Chondrocyte (in vitro differentiated cells): ENCODE measurements at regions not wholly inside any gene's neighbourhood (a gene's known extent, or its start where the extent isn't known, plus 50 kb on each side); places are given as distances from the start of the nearest gene placed in this dataset.

Source experiments
- DNase-seq: peaks from one replicate; pipeline ENCODE4 v3.0.0; 2021; ENCODE audit warnings: mixed read lengths, low spot score
- H3K27ac Mint-ChIP-seq: one replicate; pipeline ENCODE4 v1.8.0; 2021; ENCODE audit warnings: mild to moderate bottlenecking, moderate library complexity, mixed read lengths; ENCODE audit not compliant: unreplicated experiment
- H3K27me3 Mint-ChIP-seq: 2 replicates; pipeline ENCODE4 v1.8.0; 2021; ENCODE audit warnings: low read depth, mixed read lengths
- H3K36me3 Mint-ChIP-seq: 2 replicates; pipeline ENCODE4 v1.8.0; 2021; ENCODE audit warnings: low read depth, mixed read lengths
- H3K4me1 Mint-ChIP-seq: 2 replicates; pipeline ENCODE4 v1.8.0; 2021; ENCODE audit warnings: low read depth, mild to moderate bottlenecking, mixed read lengths
- H3K4me3 Mint-ChIP-seq: one replicate; pipeline ENCODE4 v1.8.0; 2021; ENCODE audit warnings: mild to moderate bottlenecking, moderate library complexity, mixed read lengths; ENCODE audit not compliant: unreplicated experiment
- H3K9me3 Mint-ChIP-seq: 2 replicates; pipeline ENCODE4 v1.8.0; 2021; ENCODE audit warnings: low read depth, mixed read lengths
- TF ChIP-seq, protein P1 (sequence below): fragments of 200-600 bp; sonication (generic); IDR thresholded peaks from 2 replicates; pipeline ENCODE4 v1.5.0; 2021; ENCODE audit warnings: antibody characterized with exemption, mild to moderate bottlenecking, moderate library complexity

DNA sequence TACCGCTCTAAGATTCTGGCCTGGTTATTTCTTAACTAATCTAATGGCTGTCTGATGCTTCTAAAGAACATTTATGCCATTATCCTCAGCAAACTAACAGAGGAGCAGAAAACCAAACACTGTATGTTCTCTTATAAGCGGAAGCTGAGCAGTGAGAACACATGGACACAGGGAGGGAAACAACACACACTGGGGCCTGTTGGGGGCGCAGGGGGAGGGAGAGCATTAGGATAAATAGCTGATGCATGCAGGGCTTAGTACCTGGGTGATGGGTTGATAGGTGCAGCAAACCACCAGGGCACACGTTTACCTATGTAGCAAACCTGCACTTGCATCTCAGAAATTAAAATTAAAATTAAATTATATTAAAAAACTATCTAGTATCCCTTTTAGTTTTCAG, 853.5 kb downstream of the GATA3 start:
- H3K27me3 Mint-ChIP-seq = peaks cover 2% of the 10 kb centered on the region

GRCh38 chr10:8910314-8910713, 855.8 kb downstream of the GATA3 start:
- Mint-ChIP-seq H3K9me3 (no peaks in the 10 kb centered on the region), H3K36me3 (no peaks in the 10 kb centered on the region), H3K4me1 (no peaks in the 10 kb centered on the region), H3K27ac (no peak overlapping the region), H3K4me3 (no peak overlapping the region), H3K27me3 (peaks cover 2% of the 10 kb centered on the region)
- TF ChIP-seq, protein P1, sequence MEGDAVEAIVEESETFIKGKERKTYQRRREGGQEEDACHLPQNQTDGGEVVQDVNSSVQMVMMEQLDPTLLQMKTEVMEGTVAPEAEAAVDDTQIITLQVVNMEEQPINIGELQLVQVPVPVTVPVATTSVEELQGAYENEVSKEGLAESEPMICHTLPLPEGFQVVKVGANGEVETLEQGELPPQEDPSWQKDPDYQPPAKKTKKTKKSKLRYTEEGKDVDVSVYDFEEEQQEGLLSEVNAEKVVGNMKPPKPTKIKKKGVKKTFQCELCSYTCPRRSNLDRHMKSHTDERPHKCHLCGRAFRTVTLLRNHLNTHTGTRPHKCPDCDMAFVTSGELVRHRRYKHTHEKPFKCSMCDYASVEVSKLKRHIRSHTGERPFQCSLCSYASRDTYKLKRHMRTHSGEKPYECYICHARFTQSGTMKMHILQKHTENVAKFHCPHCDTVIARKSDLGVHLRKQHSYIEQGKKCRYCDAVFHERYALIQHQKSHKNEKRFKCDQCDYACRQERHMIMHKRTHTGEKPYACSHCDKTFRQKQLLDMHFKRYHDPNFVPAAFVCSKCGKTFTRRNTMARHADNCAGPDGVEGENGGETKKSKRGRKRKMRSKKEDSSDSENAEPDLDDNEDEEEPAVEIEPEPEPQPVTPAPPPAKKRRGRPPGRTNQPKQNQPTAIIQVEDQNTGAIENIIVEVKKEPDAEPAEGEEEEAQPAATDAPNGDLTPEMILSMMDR = no peak
- no peak for DNase-seq

More for the DNA sequence above, 853.5 kb downstream of the GATA3 start:
- Mint-ChIP-seq H3K4me1 (no peaks in the 10 kb centered on the region), H3K27ac (no peak overlapping the region), H3K36me3 (no peaks in the 10 kb centered on the region), H3K9me3 (no peaks in the 10 kb centered on the region), H3K4me3 (no peak overlapping the region)
- no peak for DNase-seq
- TF ChIP-seq, protein P1 = no peak

- no peak for DNase-seq
- no peak overlapping the region for H3K4me3 Mint-ChIP-seq
- H3K27me3 Mint-ChIP-seq = peaks cover 2% of the 10 kb centered on the region
- no peaks in the 10 kb centered on the region for H3K36me3 Mint-ChIP-seq
- TF ChIP-seq, protein P1 = no peak
- H3K27ac Mint-ChIP-seq = no peak overlapping the region
- H3K4me1 Mint-ChIP-seq = no peaks in the 10 kb centered on the region
- H3K9me3 Mint-ChIP-seq = no peaks in the 10 kb centered on the region
Measured at GRCh38 chr10:8911032-8911431, 856.5 kb downstream of the GATA3 start.

DNA sequence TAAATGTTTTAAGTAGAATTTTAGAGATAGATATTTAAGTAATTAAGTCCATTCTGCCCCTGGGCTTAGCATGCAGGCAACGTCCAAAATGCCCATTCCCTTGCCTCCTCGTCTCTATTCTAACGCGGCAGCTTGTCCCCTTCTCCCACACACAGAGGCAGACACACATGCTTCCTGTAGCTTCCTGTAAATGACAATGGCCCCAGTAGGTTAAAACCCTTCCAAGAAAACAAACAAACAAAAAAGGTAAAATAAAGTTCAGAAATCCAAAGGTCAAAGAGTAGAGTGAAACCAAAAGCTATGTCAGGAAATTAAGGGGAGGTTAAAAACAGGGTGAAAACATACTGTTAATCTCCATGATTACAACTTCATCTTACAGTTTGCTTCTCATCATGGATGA, 857.6 kb downstream of the GATA3 start:
- TF ChIP-seq, protein P1 = no peak
- no peaks in the 10 kb centered on the region for H3K9me3 Mint-ChIP-seq
- peaks cover 2% of the 10 kb centered on the region for H3K27me3 Mint-ChIP-seq
- no peaks in the 10 kb centered on the region for H3K4me1 Mint-ChIP-seq
- H3K4me3 Mint-ChIP-seq = no peak overlapping the region
- no peak overlapping the region for H3K27ac Mint-ChIP-seq
- no peak for DNase-seq
- no peaks in the 10 kb centered on the region for H3K36me3 Mint-ChIP-seq

GRCh38 chr10:8913720-8914119, 859.2 kb downstream of the GATA3 start:
- no peak overlapping the region for H3K4me3 Mint-ChIP-seq
- no peaks in the 10 kb centered on the region for H3K9me3 Mint-ChIP-seq
- H3K36me3 Mint-ChIP-seq = no peaks in the 10 kb centered on the region
- H3K27ac Mint-ChIP-seq = no peak overlapping the region
- TF ChIP-seq, protein P1 = no peak
- H3K4me1 Mint-ChIP-seq = no peaks in the 10 kb centered on the region
- no peak for DNase-seq
- H3K27me3 Mint-ChIP-seq = peaks cover 2% of the 10 kb centered on the region
